ENCODE measurements at regions not wholly inside any gene's neighbourhood (a gene's known extent, or its start where the extent isn't known, plus 50 kb on each side); places are given as distances from the start of the nearest gene placed in this dataset.

DNA sequence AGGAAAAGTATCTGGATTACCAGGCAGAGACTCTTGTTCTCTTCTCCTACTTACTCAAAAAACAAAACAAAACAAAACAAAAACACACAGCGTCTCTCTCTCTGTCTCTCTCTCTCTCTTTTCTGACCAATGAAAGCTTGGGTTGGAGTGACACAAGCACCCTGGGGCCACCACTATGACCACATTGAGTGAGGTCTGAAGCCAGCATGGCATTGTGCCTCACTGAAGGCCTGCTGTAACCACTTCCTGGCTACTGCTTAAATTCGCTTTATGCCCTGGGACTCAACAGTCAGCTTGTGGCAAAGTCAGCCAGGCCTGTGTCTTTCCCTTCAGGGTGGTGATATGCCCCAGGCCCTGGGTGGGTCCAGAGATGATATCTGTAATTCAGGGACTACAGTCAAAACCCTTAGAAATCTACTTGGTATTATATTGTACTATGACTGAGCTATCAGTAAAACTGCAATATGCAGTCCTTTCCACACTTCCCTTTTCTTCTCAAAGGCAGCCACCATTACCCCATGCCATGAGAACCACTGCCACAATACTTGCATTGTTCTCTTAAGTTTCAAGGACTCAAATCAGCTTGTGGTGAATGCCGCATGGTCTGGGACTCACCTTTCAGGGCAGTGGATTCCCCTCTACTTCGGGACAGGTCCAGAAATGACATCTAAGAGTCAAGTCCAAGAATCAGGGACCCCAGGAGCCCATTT is 606.8 kb upstream of the KLHL4 start:
- peak; percentile 60; the same call in 1 of the 2 replicates for TF ChIP-seq SPI1 (IDR thresholded peaks at IDR 0.05; ENCODE audit: borderline replicate concordance, insufficient read depth, low read depth, low read length)
- TF ChIP-seq TBL1XR1 (IDR thresholded peaks at IDR 0.05; ENCODE audit: low read depth, low read length) = no peak
- 0 out of 2 replicates have a peak, but pooled peaks have one; percentile 12 for TF ChIP-seq MTA2 (IDR thresholded peaks at IDR 0.05; ENCODE audit: low read depth)
- TF ChIP-seq, protein P1, sequence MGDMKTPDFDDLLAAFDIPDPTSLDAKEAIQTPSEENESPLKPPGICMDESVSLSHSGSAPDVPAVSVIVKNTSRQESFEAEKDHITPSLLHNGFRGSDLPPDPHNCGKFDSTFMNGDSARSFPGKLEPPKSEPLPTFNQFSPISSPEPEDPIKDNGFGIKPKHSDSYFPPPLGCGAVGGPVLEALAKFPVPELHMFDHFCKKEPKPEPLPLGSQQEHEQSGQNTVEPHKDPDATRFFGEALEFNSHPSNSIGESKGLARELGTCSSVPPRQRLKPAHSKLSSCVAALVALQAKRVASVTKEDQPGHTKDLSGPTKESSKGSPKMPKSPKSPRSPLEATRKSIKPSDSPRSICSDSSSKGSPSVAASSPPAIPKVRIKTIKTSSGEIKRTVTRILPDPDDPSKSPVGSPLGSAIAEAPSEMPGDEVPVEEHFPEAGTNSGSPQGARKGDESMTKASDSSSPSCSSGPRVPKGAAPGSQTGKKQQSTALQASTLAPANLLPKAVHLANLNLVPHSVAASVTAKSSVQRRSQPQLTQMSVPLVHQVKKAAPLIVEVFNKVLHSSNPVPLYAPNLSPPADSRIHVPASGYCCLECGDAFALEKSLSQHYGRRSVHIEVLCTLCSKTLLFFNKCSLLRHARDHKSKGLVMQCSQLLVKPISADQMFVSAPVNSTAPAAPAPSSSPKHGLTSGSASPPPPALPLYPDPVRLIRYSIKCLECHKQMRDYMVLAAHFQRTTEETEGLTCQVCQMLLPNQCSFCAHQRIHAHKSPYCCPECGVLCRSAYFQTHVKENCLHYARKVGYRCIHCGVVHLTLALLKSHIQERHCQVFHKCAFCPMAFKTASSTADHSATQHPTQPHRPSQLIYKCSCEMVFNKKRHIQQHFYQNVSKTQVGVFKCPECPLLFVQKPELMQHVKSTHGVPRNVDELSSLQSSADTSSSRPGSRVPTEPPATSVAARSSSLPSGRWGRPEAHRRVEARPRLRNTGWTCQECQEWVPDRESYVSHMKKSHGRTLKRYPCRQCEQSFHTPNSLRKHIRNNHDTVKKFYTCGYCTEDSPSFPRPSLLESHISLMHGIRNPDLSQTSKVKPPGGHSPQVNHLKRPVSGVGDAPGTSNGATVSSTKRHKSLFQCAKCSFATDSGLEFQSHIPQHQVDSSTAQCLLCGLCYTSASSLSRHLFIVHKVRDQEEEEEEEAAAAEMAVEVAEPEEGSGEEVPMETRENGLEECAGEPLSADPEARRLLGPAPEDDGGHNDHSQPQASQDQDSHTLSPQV (IDR thresholded peaks at IDR 0.05) = no peak
- TF ChIP-seq MTA3 (IDR thresholded peaks at IDR 0.05; ENCODE audit: borderline replicate concordance, low read length) = no peak
- TF ChIP-seq TCF7 (IDR thresholded peaks at IDR 0.05; ENCODE audit: borderline replicate concordance) = no peak
- no peak overlapping the region for H2AFZ ChIP-seq (ENCODE audit: control insufficient read depth, low read depth, low read length)
- WGBS (ENCODE audit: insufficient coverage, insufficient replicate concordance, low lambda C conversion rate, missing lambda C conversion rate) = 39% methylated on average over 4 of the region's 4 CpGs
- ATAC-seq (peak; percentile 34), DNase-seq (ENCODE audit: low read depth, low spot score) (no peak), FAIRE-seq (no peak)
- intact Hi-C loops (cut with micrococcal nuclease; ENCODE audit: unreplicated experiment) (no loop called here), in situ Hi-C loops (cut with MboI) (no loop called here)
- ChIA-PET SMC1A (ENCODE audit: uncharacterized antibody, unreplicated experiment) (interaction anchor here (0.5 to 0.6 kb wide), 2 partner anchors 36 to 186 kb away, joined by 3 read pairs; no protein-coding TSS in a partner anchor), RAD21 (ENCODE audit: unreplicated experiment) (no interaction called here), CTCF (no interaction called here), POLR2A (interaction anchor here (0.5 to 0.6 kb wide), 2 partner anchors 120 to 199 kb away, joined by 5 read pairs; no protein-coding TSS in a partner anchor)
- H3K27ac ChIP-seq (ENCODE audit: control insufficient read depth, insufficient read depth) = no peak overlapping the region
- no peak overlapping the region for H3K4me2 ChIP-seq (ENCODE audit: control insufficient read depth, insufficient read depth)
- H3K4me3 ChIP-seq = no peak overlapping the region
- BruUV-seq (replicated peaks) = no TSS peak
- H3K79me2 ChIP-seq (ENCODE audit: control insufficient read depth, insufficient read depth, low read length) = no peaks in the 10 kb centered on the region
- no peaks in the 10 kb centered on the region for H3K9me3 ChIP-seq (replicated peaks; ENCODE audit: control insufficient read depth, insufficient read depth, low read length)
- H3K27me3 ChIP-seq (replicated peaks in 1 of 2; ENCODE audit: control insufficient read depth in 2 of 2, insufficient read depth in 2 of 2, low read length in 1 of 2) = no peaks in the 10 kb centered on the region
- H4K20me1 ChIP-seq (ENCODE audit: control insufficient read depth, insufficient read depth) = no peaks in the 10 kb centered on the region
- H3K4me1 ChIP-seq (ENCODE audit: control insufficient read depth, insufficient read depth, low read length) = no peaks in the 10 kb centered on the region
- H3K9ac ChIP-seq (ENCODE audit: control insufficient read depth, insufficient read depth, low read length) = no peak overlapping the region
- no peaks in the 10 kb centered on the region for H3K36me3 ChIP-seq (ENCODE audit: control insufficient read depth in 2 of 2, insufficient read depth in 2 of 2, low read length in 1 of 2)
